K562 (cell line): ENCODE measurements at regions not wholly inside any gene's neighbourhood (a gene's known extent, or its start where the extent isn't known, plus 50 kb on each side); places are given as distances from the start of the nearest gene placed in this dataset.
A peak's percentile ranks its signal among the peaks of the same experiment; 100 is the strongest.

Source experiments
- ATAC-seq: fragments of 200-7000 bp; cut with Tn5 transposase; 3 replicates; pipeline ENCODE4 v1.9.1; 2020; ENCODE audit warnings: moderate library complexity
- BruUV-seq: library from RNA; stranded (reverse); fragments of 400-500 nt; replicated peaks from 2 replicates; lab custom pipeline; 2021; lab: Mats Ljungman, UMichigan
- CTCF ChIA-PET: fragments of 300-600 bp; formaldehyde crosslinking; extraction: SDS; loops from one replicate; lab custom pipeline; 2021; ENCODE audit warnings: low intra/inter-chr PET ratio; lab: Yijun Ruan, JAX
- POLR2A ChIA-PET: fragments of 300-600, 350-650 bp; sonication (Branson Sonifier 250); formaldehyde crosslinking; extraction: SDS; loops from one replicate; lab custom pipeline; 2021; ENCODE audit warnings: antibody characterized with exemption, inconsistent platforms; lab: Yijun Ruan, JAX
- DNase-seq, 4 experiments: peaks; one replicate each; pipeline versions ENCODE4 v3.0.0 to v3.0.0-alpha.2; 2011 to 2018; ENCODE audit warnings: low spot score in 3 of 4, mixed read lengths in 3 of 4; ENCODE audit errors: extremely low read depth in 1 of 4
- FAIRE-seq: peaks from 2 replicates; lab custom pipeline; 2011; peaks lifted over from hg19 to GRCh38; lab: Jason Lieb, UNC
- H2AFZ ChIP-seq: 2 replicates; pipeline ENCODE4 v1.6.0; 2011; ENCODE audit warnings: low read depth, low read length, control low read depth, inconsistent platforms
- H3K27ac ChIP-seq: fragments of 200-600 bp; 3 replicates; pipeline ENCODE4 v1.8.0; 2011; ENCODE audit warnings: low read depth, mild to moderate bottlenecking, control low read depth, inconsistent platforms, low read length, moderate library complexity, mixed read lengths; ENCODE audit errors: extremely low read depth
- H3K27me3 ChIP-seq, 2 experiments: fragments of 300-600 bp in 1 of 2; 2 replicates in 1 of 2; 3 replicates in 1 of 2; pipeline versions ENCODE4 v1.6.0 to v1.8.0; 2011; ENCODE audit warnings: inconsistent platforms in 2 of 2, low read length in 2 of 2, mild to moderate bottlenecking in 1 of 2, mixed read lengths in 1 of 2, moderate library complexity in 1 of 2; ENCODE audit not compliant: control insufficient read depth in 2 of 2, insufficient read depth in 2 of 2
- H3K36me3 ChIP-seq: fragments of 300-600 bp; 3 replicates; pipeline ENCODE4 v1.8.0; 2011; ENCODE audit warnings: mild to moderate bottlenecking, low read length, inconsistent platforms; ENCODE audit not compliant: control insufficient read depth, insufficient read depth
- H3K4me1 ChIP-seq, 2 experiments: fragments of 200-600 bp in 1 of 2; replicated peaks in 1 of 2; 2 replicates in 1 of 2; 3 replicates in 1 of 2; pipeline versions ENCODE4 v1.5.1 to v1.8.0; 2011; ENCODE audit warnings: inconsistent platforms in 2 of 2, low read length in 2 of 2, mild to moderate bottlenecking in 1 of 2, mixed read lengths in 1 of 2, moderate library complexity in 1 of 2; ENCODE audit not compliant: control insufficient read depth in 2 of 2, insufficient read depth in 2 of 2
- H3K4me2 ChIP-seq: 2 replicates; pipeline ENCODE4 v1.6.1; 2011; ENCODE audit warnings: low read length, control low read depth, inconsistent platforms, mixed read lengths; ENCODE audit not compliant: insufficient read depth
- H3K4me3 ChIP-seq: fragments of 200-600 bp; sonication (generic), shearing (Covaris generic); 2 replicates; pipeline ENCODE4 v1.5.1; 2016; ENCODE audit warnings: control low read depth, inconsistent platforms
- H3K79me2 ChIP-seq: fragments of 200-600 bp; 3 replicates; pipeline ENCODE4 v1.8.0; 2011; ENCODE audit warnings: low read length, inconsistent platforms; ENCODE audit not compliant: control insufficient read depth, insufficient read depth
- H3K9ac ChIP-seq, 2 experiments: 2 replicates each; pipeline versions ENCODE4 v1.6.0 to v1.6.1; 2011; ENCODE audit warnings: low read depth in 2 of 2, low read length in 2 of 2, control low read depth in 1 of 2, inconsistent platforms in 1 of 2, mild to moderate bottlenecking in 1 of 2, mixed read lengths in 1 of 2; ENCODE audit not compliant: insufficient read depth in 1 of 2
- H3K9me1 ChIP-seq: one replicate; pipeline ENCODE4 v1.6.0; 2011; ENCODE audit warnings: inconsistent platforms, mild to moderate bottlenecking, low read length, moderate library complexity; ENCODE audit not compliant: control insufficient read depth, insufficient read depth
- H3K9me3 ChIP-seq: replicated peaks from 2 replicates; pipeline ENCODE4 v1.5.1; 2011; ENCODE audit warnings: low read depth, low read length, inconsistent platforms; ENCODE audit not compliant: control insufficient read depth, insufficient read depth
- H4K20me1 ChIP-seq: replicated peaks from 2 replicates; pipeline ENCODE4 v1.6.1; 2011; ENCODE audit warnings: low read length, inconsistent platforms, mixed read lengths; ENCODE audit not compliant: control insufficient read depth, insufficient read depth
- ARID2 ChIP-seq: fragments of 450-650 bp; IDR thresholded peaks from 2 replicates; pipeline ENCODE4 v1.6.1; 2017; ENCODE audit warnings: antibody characterized with exemption, mild to moderate bottlenecking
- KAT8 ChIP-seq: fragments of 450-650 bp; IDR thresholded peaks from 2 replicates; pipeline ENCODE4 v1.6.1; 2016; ENCODE audit warnings: low read depth, mild to moderate bottlenecking
- KDM1A ChIP-seq, 2 experiments: fragments of 450-650 bp; IDR thresholded peaks; 2 replicates each; pipeline ENCODE4 v1.6.1; 2016; ENCODE audit warnings: mild to moderate bottlenecking in 2 of 2
- PHF21A ChIP-seq: fragments of 450-650 bp; IDR thresholded peaks from 2 replicates; pipeline ENCODE4 v1.6.1; 2017; ENCODE audit warnings: low read depth, borderline replicate concordance
- RAD51 ChIP-seq: fragments of 450-650 bp; IDR thresholded peaks from 2 replicates; pipeline ENCODE4 v1.7.1; 2016; ENCODE audit warnings: low read depth, mild to moderate bottlenecking, borderline replicate concordance
- WGBS: fragments of 100-300 bp; shearing (Covaris generic); methylation state at CpG from one replicate; pipeline ENCODE4 v1.1.6; 2016; ENCODE audit warnings: low coverage, mixed read lengths; ENCODE audit not compliant: insufficient coverage; ENCODE audit errors: missing lambda C conversion rate; 5-methylcytosine and 5-hydroxymethylcytosine counted together
- in situ Hi-C: fragments of 300-500 bp; cut with MboI; formaldehyde crosslinking; loops from 4 replicates; pipeline ENCODE4 v1.15.0; 2018; ENCODE audit warnings: inconsistent platforms, mixed read lengths
- intact Hi-C: fragments of 100-400 bp; cut with micrococcal nuclease; formaldehyde crosslinking; loops from 2 replicates; pipeline ENCODE4 v1.14.2; 2022
- TF ChIP-seq, protein P1 (sequence below): fragments of 450-650 bp; formaldehyde crosslinking; IDR thresholded peaks from 2 replicates; pipeline ENCODE4 v1.4.0; 2020; ENCODE audit warnings: mild to moderate bottlenecking, moderate library complexity
- TF ChIP-seq, protein P2 (sequence below): fragments of 450-650 bp; conservative IDR thresholded peaks from 2 replicates; pipeline ENCODE4 v1.6.1; 2016; ENCODE audit warnings: missing genetic modification characterization, low read depth, mild to moderate bottlenecking, missing compliant biosample characterization, moderate library complexity

GRCh38 chr12:92022093-92022492, 123.6 kb downstream of the BTG1 start:
- no peaks in the 10 kb centered on the region for H4K20me1 ChIP-seq
- FAIRE-seq: no peak
- ChIA-PET POLR2A (interaction anchor here (0.7 to 1.5 kb wide), 3 partner anchors 10 to 122 kb away, joined by 3 to 4 read pairs (median 3); no protein-coding TSS in a partner anchor), CTCF (no interaction called here)
- no peaks in the 10 kb centered on the region for H3K9me1 ChIP-seq
- no peak for ATAC-seq
- H3K27me3 ChIP-seq: no peaks in the 10 kb centered on the region
- no peak overlapping the region for H2AFZ ChIP-seq
- no TSS peak for BruUV-seq
- no peaks in the 10 kb centered on the region for H3K9me3 ChIP-seq
- no peaks in the 10 kb centered on the region for H3K4me1 ChIP-seq
- in situ Hi-C loops: no loop called here
- no peak overlapping the region for H3K4me3 ChIP-seq
- TF ChIP-seq KAT8: no peak
- TF ChIP-seq KDM1A (IDR thresholded peaks at IDR 0.05): peak in 1 of 2 experiments; percentile 97; a peak in 2 of 4 replicates
- TF ChIP-seq ARID2: peak; percentile 80; the same call in 1 of the 2 replicates
- no peaks in the 10 kb centered on the region for H3K36me3 ChIP-seq
- DNase-seq: no peak
- no peak overlapping the region for H3K9ac ChIP-seq
- intact Hi-C loops: no loop called here
- H3K4me2 ChIP-seq: no peak overlapping the region
- H3K27ac ChIP-seq: no peak overlapping the region
- H3K79me2 ChIP-seq: no peaks in the 10 kb centered on the region
- WGBS: 76% methylated on average over 1 of the region's 1 CpG

- H3K4me2 ChIP-seq: no peak overlapping the region
- H3K27me3 ChIP-seq: no peaks in the 10 kb centered on the region
- no peak overlapping the region for H3K9ac ChIP-seq
- TF ChIP-seq RAD51 (no peak), PHF21A (no peak)
- TF ChIP-seq, protein P1, sequence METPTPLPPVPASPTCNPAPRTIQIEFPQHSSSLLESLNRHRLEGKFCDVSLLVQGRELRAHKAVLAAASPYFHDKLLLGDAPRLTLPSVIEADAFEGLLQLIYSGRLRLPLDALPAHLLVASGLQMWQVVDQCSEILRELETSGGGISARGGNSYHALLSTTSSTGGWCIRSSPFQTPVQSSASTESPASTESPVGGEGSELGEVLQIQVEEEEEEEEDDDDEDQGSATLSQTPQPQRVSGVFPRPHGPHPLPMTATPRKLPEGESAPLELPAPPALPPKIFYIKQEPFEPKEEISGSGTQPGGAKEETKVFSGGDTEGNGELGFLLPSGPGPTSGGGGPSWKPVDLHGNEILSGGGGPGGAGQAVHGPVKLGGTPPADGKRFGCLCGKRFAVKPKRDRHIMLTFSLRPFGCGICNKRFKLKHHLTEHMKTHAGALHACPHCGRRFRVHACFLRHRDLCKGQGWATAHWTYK (CRISPR knock-in tag): no peak
- TF ChIP-seq, protein P2, sequence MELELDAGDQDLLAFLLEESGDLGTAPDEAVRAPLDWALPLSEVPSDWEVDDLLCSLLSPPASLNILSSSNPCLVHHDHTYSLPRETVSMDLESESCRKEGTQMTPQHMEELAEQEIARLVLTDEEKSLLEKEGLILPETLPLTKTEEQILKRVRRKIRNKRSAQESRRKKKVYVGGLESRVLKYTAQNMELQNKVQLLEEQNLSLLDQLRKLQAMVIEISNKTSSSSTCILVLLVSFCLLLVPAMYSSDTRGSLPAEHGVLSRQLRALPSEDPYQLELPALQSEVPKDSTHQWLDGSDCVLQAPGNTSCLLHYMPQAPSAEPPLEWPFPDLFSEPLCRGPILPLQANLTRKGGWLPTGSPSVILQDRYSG (tag): no peak
- H3K79me2 ChIP-seq: no peaks in the 10 kb centered on the region
- H3K36me3 ChIP-seq: no peaks in the 10 kb centered on the region
- in situ Hi-C loops: no loop called here
- FAIRE-seq (no peak), DNase-seq (no peak), ATAC-seq (no peak; the same call in 2 of the 3 replicates)
- peak overlapping the region; percentile 53 for H2AFZ ChIP-seq
- H3K27ac ChIP-seq: no peak overlapping the region
- no peaks in the 10 kb centered on the region for H3K4me1 ChIP-seq
- no TSS peak for BruUV-seq
- no peaks in the 10 kb centered on the region for H4K20me1 ChIP-seq
- ChIA-PET CTCF (no interaction called here), POLR2A (interaction anchor here (0.7 to 1.5 kb wide), 3 partner anchors 10 to 122 kb away, joined by 3 to 4 read pairs (median 3); no protein-coding TSS in a partner anchor)
- no peaks in the 10 kb centered on the region for H3K9me1 ChIP-seq
- H3K4me3 ChIP-seq: no peak overlapping the region
- intact Hi-C loops: no loop called here
- no peaks in the 10 kb centered on the region for H3K9me3 ChIP-seq
- WGBS: 63% methylated on average over 1 of the region's 1 CpG
Measured at GRCh38 chr12:92021666-92022035, 124.0 kb downstream of the BTG1 start.
